HG02973 (cell line): ENCODE measurements at regions not wholly inside any gene's neighbourhood (a gene's known extent, or its start where the extent isn't known, plus 50 kb on each side); places are given as distances from the start of the nearest gene placed in this dataset.

Experiments used
- ATAC-seq: cut with Tn5 transposase; IDR thresholded peaks from one replicate; pipeline ENCODE4 v1.9.1; 2021; ENCODE audit warnings: moderate library complexity; ENCODE audit not compliant: unreplicated experiment

GRCh38 chr1:58154256-58154655 lies 392.3 kb downstream of the OMA1 start:
- ATAC-seq = no peak

- ATAC-seq = no peak
These were observed 393.8 kb downstream of the OMA1 start for GRCh38 chr1:58152697-58153096.

- ATAC-seq = no peak
These were observed 397.2 kb downstream of the OMA1 start for GRCh38 chr1:58149271-58149812.

- ATAC-seq = no peak
These were observed 401.7 kb downstream of the OMA1 start for GRCh38 chr1:58144698-58145270.

GRCh38 chr1:58143972-58144697 lies 402.4 kb downstream of the OMA1 start:
- no peak for ATAC-seq

- ATAC-seq = no peak
These were observed 410.1 kb downstream of the OMA1 start for GRCh38 chr1:58136387-58136786.

GRCh38 chr1:58135821-58136321 lies 410.7 kb downstream of the OMA1 start:
- no peak for ATAC-seq

GRCh38 chr1:58133562-58133961 lies 413.0 kb downstream of the OMA1 start:
- ATAC-seq = no peak

- no peak for ATAC-seq
These were observed 423.5 kb downstream of the OMA1 start for GRCh38 chr1:58123051-58123450.

- ATAC-seq = no peak
These were observed 426.6 kb downstream of the OMA1 start for GRCh38 chr1:58119971-58120370.

- no peak for ATAC-seq
These were observed 430.2 kb downstream of the OMA1 start for GRCh38 chr1:58116284-58116683.

- ATAC-seq = no peak
These were observed 436.8 kb downstream of the OMA1 start for GRCh38 chr1:58109646-58110200.

- no peak for ATAC-seq
These were observed 437.7 kb downstream of the OMA1 start for GRCh38 chr1:58108783-58109182.

- ATAC-seq = no peak
These were observed 438.6 kb downstream of the OMA1 start for GRCh38 chr1:58107943-58108342.

- peak; percentile 86 for ATAC-seq
These were observed 441.6 kb downstream of the OMA1 start for GRCh38 chr1:58104960-58105359.

GRCh38 chr1:58096714-58097113 lies 449.8 kb downstream of the OMA1 start:
- ATAC-seq = no peak

GRCh38 chr1:58095183-58095582 lies 451.3 kb downstream of the OMA1 start:
- ATAC-seq = no peak

- no peak for ATAC-seq
These were observed 452.3 kb downstream of the OMA1 start for GRCh38 chr1:58094221-58094620.

- no peak for ATAC-seq
These were observed 455.9 kb downstream of the OMA1 start for GRCh38 chr1:58090640-58091039.

GRCh38 chr1:58089898-58090534 lies 456.5 kb downstream of the OMA1 start:
- ATAC-seq = no peak

- no peak for ATAC-seq
These were observed 462.3 kb downstream of the OMA1 start for GRCh38 chr1:58084266-58084665.

- no peak for ATAC-seq
These were observed 463.9 kb downstream of the OMA1 start for GRCh38 chr1:58082596-58082995.
